ENCODE measurements at regions not wholly inside any gene's neighbourhood (a gene's known extent, or its start where the extent isn't known, plus 50 kb on each side); places are given as distances from the start of the nearest gene placed in this dataset.

- TF ChIP-seq, protein P1, sequence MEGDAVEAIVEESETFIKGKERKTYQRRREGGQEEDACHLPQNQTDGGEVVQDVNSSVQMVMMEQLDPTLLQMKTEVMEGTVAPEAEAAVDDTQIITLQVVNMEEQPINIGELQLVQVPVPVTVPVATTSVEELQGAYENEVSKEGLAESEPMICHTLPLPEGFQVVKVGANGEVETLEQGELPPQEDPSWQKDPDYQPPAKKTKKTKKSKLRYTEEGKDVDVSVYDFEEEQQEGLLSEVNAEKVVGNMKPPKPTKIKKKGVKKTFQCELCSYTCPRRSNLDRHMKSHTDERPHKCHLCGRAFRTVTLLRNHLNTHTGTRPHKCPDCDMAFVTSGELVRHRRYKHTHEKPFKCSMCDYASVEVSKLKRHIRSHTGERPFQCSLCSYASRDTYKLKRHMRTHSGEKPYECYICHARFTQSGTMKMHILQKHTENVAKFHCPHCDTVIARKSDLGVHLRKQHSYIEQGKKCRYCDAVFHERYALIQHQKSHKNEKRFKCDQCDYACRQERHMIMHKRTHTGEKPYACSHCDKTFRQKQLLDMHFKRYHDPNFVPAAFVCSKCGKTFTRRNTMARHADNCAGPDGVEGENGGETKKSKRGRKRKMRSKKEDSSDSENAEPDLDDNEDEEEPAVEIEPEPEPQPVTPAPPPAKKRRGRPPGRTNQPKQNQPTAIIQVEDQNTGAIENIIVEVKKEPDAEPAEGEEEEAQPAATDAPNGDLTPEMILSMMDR (IDR thresholded peaks at IDR 0.05), result no peak
- no peak for TF ChIP-seq POLR2AphosphoS5 (IDR thresholded peaks at IDR 0.05)
- no peak for TF ChIP-seq EP300 (IDR thresholded peaks at IDR 0.05)
Observed at GRCh38 chr4:155488691-155489090, 111.9 kb upstream of the MAP9 start.

Measured in sigmoid colon (tissue), 4 donors.